GM18508 (cell line): ENCODE measurements at regions not wholly inside any gene's neighbourhood (a gene's known extent, or its start where the extent isn't known, plus 50 kb on each side); places are given as distances from the start of the nearest gene placed in this dataset.
"Not testable (repeated sequence)": the region's sequence is repeated elsewhere in the genome, so short reads cannot be mapped to it uniquely, and the experiment has no call there.

Experiments used
- ATAC-seq: cut with Tn5 transposase; IDR thresholded peaks from one replicate; pipeline ENCODE4 v1.9.1; 2021; ENCODE audit warnings: moderate number of reproducible peaks; ENCODE audit not compliant: insufficient read depth, unreplicated experiment

DNA sequence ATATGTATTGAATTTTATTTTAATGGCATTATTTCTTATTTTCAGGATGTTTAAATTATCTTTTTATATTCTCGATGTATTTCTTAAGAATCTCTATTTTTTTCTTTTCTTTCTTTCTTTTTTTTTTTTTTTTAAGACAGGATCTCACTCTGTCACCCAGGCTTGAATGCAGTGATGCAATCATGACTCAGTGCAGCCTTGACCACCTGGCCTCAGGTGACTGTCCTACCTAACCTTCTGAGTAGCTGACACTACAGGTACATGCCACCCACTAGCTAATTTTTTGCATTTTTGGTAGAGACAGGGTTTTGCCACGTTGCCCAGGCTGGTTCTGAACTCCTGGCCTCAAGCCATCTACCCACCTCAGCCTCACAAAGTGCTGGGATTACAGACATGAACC is 143.8 kb upstream of the LAMA2 start:
- no peak for ATAC-seq

DNA sequence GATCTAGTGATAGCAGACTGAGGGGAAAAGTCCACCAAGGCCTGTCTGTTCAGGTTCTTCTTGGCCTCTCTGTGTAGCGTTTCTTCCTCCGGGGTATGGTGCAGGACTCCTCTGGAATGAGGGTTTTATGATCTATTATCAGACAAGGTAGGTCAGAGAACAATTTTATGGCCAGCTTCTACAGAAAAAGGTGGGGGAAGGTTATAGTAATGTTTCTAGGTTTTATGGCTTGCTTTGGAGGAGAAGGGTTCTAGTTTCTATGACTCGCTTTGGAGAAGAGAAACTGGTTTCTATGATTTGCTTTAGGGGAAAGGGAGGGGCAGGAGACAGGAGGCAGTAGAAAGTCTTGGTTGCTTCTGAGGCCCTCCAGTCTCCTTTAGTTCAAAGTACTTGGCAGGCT is 144.8 kb upstream of the LAMA2 start:
- ATAC-seq = peak; percentile 80

DNA sequence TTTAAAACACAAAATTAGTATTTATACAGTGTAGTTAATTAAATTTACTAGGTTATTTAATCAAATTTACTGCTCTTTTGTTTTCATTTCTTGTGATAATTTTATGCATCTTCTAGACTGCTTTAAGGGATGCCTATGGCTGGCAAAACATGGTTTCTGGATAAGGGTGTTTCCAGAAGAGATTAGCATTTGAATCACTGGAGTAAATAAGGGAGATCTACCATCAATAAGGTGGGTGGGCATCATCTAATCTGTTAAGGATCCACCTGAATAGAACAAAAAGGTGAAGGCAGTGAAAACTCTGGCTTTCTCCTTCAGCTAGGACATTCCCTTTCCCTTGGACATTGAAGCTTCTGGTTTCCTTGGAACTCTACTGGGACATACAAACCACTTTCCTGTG is 146.2 kb upstream of the LAMA2 start:
- ATAC-seq = no peak

DNA sequence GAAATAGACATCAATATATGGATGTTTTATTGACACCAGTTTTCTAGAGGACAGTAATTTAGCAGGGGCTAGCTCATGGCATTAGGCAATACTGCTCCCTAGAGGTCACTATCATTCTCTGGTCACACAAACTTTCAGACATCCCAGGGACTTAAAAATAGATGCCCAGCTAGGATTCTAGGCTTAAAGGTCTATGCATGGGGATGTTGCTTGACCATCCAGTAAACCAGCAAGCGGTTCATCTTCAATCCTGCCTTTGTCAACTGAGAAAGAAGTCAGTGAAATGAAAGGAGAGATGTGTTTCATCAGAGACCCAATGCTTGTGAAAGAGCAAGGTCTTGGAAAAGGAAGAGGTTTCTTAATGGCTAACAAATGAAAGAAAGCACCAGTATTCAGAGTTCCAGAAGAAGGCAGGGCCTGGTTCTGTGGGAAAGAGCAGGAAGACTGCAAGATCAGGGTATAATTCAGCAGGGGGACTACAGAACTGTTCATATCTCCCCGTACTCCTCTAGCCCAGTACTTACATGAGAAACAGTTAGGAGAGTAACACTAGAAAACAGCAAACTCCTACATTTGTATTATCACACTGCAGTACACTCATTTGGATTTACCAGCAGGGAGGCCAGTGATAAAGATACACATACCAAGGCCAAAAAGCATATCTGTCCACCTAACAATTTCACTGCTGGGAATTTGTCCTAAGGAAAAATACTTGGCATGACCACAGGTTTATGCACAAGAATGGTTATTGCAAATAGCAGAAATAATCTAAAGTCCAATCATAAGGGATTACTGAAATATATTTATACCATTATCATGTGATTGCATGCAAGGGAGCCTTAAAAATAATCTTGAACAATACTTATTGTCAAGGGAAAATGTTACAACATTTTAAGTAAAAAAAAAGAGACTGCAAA is 151.4 kb upstream of the LAMA2 start:
- no peak for ATAC-seq

DNA sequence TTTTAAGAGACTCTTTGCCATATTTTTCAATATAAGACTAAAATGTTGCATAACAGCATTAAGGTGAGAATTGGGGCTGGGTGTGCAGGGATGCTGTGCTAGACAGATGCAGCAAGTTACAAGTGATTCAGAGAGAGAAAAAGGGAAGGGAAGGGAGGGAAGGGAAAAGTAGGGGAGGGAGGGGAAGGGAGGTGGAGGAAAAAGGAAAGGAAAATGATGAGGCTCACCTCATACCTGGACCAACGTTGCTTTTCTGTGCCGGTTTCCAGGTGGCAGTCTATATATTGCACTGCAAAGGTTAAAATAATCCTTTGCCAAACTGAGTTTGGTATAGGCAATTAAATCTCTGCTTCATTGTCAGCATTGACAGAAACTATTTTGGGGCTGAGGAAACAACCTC is 155.4 kb upstream of the LAMA2 start:
- no peak for ATAC-seq

DNA sequence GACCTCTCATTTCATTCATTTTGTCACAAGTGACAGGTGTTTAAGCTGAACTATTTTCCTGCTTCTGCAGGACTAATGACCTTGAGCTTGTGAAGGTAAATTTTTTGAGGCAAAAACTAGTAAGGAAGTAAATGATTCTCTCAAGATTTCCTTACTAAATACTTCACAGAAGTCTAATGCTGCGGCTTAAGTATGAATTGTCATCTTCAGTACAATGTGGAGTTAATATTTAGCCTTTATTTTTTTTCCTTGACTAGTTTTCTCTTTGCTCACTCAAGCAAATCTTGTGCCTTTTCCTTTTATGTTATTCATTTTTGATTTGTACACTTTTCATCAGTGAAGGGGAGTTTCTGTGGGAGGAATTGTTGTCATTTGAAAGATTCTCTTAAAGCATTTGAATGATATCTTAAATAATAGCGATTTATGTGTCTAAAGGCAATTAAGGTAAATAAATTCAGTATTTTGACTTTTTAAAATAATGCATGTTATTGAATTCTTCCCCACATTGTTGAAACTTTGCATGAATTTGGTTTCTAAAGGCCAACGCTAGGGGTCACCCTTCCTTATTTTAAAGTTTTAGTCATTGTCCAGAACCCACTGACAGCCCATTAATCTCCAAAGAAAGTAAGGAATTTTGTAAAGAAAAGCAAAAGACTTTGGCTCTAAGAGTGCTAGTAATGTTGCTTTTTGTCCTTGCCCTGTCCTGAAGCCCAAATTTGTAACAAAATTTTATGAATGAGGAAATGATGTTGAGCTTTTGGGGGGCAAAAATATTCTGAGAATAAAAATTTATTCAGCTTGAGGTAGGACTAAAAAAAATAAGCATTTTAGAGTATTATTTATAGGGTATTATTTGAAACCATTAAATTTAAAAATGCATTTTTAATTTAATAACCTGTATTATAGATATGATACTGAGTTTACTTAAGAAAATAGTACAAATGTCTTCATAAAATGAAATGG is 157.4 kb upstream of the LAMA2 start:
- ATAC-seq = no peak

DNA sequence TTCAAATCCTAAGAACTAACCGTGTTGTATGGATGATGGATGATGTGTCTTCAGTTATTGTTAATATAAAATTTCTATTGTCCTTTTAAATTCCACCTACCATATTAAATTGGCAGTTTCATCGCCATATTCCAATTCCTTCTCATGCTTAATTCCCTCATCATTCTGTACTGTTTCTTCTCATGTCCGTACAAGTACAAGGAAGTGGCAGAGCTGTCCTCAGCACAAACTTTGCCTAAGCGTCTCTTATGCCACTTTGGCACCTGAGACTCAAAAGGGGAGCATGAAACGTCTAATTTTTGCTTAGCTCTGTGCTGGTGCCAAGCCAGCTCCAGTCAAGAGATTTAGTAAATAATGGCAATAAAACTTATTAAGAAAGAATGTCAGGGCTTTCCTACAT is 158.2 kb upstream of the LAMA2 start:
- ATAC-seq = no peak

DNA sequence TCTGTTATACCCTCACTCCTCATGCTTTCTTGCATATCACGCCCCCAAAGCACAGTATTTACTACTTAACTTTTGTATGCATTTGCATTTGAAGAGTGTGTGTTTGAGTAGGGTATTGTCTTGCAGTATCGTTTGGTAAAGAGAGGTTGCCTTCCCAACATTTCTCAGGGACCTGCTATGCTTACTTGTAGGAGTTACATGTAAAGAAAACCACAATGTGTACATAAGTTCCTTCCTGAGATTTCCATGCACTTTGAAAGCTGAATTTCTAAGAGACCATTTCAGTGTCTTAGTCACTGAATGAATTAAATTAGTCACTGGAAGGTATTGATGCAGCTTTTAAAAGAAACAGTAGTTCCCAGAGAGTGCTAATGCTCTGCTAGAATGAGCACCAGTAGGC is 159.3 kb upstream of the LAMA2 start:
- no peak for ATAC-seq

DNA sequence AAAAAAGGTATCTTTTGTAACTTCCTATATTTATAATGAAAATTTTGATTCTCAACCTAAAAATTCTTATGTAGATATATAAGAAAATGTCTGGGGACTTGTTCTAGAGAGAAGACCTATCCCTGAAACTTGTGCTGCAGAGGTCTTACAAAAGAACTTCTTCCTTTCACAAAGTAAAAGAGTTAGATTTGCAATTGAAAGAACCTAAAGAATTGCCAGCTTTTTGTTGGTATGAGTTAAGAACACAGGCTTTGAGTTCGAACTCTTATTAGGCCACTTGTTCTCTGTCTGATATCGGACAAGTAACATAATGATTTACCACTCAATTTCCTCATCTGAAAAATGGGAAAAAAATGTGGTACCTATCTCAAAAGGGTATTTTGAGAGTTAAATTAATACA is 162.0 kb upstream of the LAMA2 start:
- ATAC-seq = no peak

DNA sequence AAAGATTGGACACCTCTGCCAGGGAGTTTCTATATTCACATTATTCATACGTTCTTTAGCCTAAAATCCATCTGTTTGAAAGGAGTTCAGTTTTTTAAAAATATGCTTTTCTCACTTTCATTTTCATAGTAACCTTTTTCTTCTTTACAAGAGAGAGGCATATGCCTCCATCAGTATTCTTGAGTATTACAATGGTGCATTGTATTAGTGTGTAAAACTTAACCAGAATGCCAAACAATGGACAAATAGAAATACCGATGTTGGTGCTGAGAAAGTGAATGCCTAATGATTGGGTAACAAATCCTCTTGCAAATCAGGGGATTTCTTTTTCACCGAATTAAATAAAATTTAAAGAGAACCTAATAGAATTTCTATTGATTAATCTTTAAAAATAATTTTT is 163.2 kb upstream of the LAMA2 start:
- no peak for ATAC-seq

DNA sequence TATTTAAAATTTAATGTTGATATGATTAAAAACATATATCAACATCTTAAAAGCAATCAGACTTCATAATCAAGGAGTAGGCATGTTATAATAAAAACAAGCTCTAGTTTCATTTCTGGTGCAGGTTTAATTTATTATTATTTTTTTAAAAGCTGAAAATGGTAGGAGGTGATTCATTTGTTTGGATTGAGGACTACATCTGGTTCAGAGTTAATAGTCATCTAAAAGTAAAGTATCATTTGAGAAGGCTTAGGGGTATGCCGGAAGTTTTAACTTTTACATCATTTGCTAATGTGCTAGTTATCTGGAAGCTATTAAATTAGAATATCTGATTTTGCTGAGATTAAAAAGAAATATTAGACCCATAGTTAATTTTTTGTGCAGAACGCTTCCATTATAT is 169.5 kb upstream of the LAMA2 start:
- no peak for ATAC-seq

DNA sequence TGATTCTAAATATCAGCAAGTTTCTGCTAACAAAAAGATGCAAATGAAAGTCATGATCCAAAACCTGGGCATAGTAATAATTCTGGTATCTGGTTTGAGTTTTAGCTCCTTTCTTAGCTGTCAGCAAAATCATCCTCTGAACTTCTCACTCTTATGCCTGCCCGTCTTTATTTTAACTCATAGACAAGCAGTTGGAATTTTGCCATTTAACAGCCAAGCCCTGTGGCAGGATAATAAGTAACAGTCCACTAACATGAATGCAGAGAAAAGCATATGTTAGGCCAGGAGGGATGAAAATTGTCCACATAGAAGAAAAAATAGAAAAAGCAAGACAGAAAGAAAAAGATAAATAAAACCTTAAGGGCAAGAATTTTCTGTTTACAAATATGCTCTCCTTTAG is 170.0 kb upstream of the LAMA2 start:
- ATAC-seq = no peak

DNA sequence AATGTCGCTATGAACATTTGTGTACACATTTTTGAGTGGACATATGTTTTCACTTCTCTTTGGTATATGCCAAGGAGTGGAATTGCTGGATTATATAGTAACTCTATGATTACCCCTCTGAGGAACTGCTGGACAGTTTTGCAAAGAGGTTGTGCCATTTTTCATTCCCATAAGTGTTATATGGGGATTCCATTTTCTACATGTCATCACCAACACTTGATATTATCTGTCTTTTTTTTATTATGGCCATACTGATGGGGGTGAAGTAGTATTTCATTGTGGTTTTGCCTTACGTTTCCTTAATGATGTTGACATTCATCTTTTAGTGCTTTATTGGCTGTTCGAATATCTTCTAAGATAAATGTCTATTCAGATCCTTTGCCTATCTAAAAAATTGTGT is 171.8 kb upstream of the LAMA2 start:
- ATAC-seq = no peak

DNA sequence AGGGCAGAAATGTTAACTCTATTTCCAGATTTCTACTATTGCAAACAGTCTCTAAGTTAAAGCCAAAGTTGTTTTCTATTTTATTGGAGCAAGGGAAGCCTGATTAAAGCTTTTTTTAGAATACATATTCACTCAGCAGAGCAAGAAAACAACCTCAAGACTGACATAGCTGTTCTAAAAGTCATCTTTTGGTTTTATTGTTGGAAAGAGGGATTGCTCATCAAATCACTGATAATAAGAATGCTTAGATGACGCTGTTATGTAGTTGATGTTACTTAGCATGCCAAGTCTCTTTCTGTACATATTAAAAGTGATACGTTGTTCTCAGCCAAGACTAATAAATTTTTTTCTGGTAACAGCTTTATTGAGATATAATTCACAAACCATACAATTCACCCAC is 172.6 kb upstream of the LAMA2 start:
- ATAC-seq = no peak

DNA sequence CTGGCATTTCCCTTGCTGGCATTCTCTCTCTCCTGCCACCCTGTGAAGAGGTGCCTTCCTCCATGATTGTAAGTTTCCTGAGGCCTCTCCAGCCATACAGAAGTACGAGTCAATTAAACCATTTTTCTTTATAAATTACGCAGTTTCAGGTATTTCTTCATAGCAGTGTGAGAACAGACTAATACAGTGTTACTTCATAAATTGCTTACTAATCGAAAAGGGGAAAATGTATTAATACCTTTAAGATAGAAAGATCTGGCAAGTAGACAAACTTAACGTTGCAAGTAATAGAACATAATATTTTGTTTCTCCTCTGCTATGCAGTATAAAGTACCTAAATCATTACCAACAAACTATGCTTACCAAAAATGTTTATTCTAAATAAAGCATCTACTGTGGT is 178.3 kb upstream of the LAMA2 start:
- no peak for ATAC-seq

DNA sequence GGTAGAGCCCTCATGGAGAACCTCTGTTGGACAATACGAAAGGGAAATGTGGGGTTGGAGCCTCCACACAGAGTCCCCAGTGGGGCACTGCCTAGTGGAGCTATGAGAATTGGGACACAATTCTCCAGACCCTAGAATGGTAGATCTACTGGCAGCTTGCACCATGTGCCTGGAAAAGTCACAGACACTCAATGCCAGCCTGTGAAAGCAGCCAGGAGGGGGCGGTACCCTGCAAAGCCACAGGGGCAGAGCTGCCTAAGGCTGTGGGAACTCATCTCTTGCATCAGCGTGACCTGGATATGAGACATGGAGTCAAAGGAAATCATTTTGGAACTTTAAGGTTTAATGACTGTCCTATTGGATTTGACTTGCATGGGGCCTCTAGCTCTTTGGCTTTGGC is 179.1 kb upstream of the LAMA2 start:
- ATAC-seq = not testable (repeated sequence)

DNA sequence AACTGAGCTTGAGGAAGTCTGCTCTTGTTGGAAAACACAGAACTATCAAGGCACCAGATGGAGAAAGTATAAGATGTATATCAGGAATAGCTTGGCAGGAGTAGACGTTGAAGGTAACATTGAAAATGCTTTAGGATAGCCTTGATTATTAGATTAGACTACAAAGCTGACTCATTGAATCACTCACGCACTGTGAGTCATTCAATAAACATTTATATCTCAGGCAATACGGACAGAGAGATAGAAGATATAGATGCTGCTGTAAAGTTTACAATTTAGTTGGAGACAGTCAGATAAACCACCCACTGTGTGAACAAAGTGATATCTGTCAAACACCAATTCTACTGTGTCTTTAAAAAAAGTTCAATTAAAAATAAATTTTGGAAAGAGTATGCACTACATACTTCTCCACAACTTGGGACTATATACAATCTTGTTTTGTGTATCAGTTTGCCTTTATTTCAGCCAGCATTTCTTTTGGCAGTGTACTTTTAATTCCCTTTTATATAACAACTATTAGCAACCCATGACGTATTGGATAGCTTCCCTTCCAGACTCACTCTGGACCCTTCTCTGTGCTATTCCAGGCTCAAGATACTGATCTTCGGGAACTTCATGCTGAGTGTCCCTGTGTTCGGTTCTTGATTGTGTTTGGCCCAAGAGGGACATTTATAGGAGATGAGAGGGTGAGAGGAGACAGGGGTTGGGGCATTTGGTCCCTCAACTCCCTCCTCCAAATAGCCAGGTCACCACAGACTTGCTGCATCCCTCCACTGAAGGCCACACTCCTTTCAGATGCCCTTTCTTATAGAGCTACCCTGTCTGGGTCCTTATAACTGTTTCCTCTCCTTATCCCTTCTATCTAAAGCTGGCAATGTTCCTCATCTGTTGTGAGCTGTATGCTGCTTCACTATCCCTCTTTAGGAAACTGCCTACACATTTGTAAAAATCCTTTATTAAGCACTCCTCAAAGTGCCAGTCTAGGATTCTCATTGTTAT is 176.6 kb upstream of the PTPRK start:
- no peak for ATAC-seq

DNA sequence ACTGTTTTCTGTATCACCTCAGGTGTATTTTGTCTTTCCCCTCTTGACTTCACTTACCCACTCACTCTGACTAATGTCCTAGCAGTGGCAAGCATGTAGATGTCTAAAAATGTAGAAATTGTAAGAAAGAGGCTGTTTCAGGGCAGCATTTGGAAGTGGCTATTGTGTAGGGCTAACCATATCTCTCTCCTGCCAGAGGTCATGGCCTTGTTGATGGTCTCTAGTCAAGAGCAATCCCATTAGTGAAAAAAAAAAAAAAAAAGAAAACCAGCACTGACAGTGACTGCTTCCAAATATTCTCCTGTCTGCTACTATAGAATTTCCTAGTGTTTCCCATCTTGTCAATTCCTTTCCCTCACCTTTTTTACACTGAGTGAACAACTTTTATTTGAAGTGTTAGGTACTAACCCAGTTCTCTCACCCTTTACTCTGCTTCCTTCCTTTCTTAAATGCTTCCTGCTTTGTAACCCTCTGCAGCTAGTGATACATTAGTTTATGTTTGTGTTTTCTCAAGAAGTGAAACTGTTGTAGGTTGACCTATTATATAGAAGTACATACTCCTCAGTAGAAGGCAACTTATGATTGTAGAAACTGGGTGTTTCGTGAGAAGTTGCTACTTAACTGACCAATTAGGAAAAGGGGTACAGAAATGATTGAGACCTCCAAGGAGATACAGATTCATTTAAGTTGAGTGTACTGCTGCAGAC is 174.1 kb upstream of the PTPRK start:
- peak; percentile 98 for ATAC-seq

DNA sequence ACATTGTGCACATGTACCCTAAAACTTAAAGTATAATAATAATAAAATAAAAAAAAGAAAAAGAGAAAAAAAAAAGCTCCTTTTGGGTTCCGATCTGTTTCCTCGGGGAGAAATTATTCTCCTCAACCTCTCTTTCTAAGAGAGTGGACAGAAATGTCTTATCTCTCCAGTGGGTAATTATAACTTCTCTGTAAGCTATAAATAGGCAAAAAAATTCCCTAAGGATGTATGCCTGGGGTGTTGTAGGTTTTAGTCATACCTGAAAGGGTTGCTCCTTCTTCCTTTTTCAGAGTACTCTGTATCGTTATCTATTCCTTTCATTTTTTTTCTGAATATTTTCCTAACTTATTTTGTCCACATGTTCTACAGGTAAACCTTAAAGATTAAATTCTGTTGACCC is 169.7 kb upstream of the PTPRK start:
- ATAC-seq = no peak

DNA sequence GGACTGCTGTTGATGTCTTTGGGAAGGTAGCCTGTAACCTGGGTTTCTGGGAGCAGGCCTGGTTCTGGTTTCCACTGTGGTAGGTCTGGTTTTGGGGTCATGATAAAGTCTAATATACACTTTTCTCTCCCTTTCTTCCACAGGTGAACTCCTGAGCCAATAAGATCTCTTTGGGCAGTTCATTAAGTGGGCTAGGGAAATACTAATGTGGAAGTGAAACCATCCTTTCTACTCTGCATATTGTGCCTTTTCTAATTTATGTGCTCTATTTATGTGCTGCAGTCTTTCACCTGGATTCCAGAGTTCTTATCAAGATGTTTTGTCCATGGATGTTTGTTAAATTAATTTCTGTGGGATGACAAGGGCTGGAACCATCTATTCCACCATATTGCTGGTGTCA is 165.7 kb upstream of the PTPRK start:
- ATAC-seq = no peak
